Activated CD4-positive, alpha-beta T cell treated with anti-CD3 and anti-CD28 coated beads for 24 hours (primary cell): ENCODE measurements at regions not wholly inside any gene's neighbourhood (a gene's known extent, or its start where the extent isn't known, plus 50 kb on each side); places are given as distances from the start of the nearest gene placed in this dataset.

Experiments
- DNase-seq, 2 donors: peaks; one replicate each; pipeline ENCODE4 v3.0.0-alpha.2; 2020; ENCODE audit warnings: low read depth in 2 of 2

GRCh38 chr4:27267970-27268355 is 407.3 kb downstream of the STIM2 start:
- DNase-seq, result no peak

- DNase-seq, result no peak
Observed at GRCh38 chr4:27270435-27270834, 409.8 kb downstream of the STIM2 start.

- DNase-seq, result no peak
Observed at GRCh38 chr4:27271555-27271954, 410.9 kb downstream of the STIM2 start.

GRCh38 chr4:27272217-27272616 is 411.6 kb downstream of the STIM2 start:
- DNase-seq, result no peak

GRCh38 chr4:27276307-27277073 is 415.8 kb downstream of the STIM2 start:
- DNase-seq, result no peak

GRCh38 chr4:27278615-27279375 is 418.2 kb downstream of the STIM2 start:
- no peak for DNase-seq

- DNase-seq, result no peak
Observed at GRCh38 chr4:27288496-27288895, 427.9 kb downstream of the STIM2 start.

GRCh38 chr4:27289704-27290103 is 429.1 kb downstream of the STIM2 start:
- no peak for DNase-seq

- DNase-seq, result no peak
Observed at GRCh38 chr4:27293831-27294230, 433.2 kb downstream of the STIM2 start.

GRCh38 chr4:27304751-27305150 is 444.1 kb downstream of the STIM2 start:
- DNase-seq, result no peak

- no peak for DNase-seq
Observed at GRCh38 chr4:27305246-27305645, 444.6 kb downstream of the STIM2 start.

GRCh38 chr4:27308379-27308778 is 447.7 kb downstream of the STIM2 start:
- DNase-seq, result no peak

- no peak for DNase-seq
Observed at GRCh38 chr4:27315625-27316024, 455.0 kb downstream of the STIM2 start.

- DNase-seq, result no peak
Observed at GRCh38 chr4:27316176-27316575, 455.5 kb downstream of the STIM2 start.

GRCh38 chr4:27318740-27319139 is 458.1 kb downstream of the STIM2 start:
- DNase-seq, result no peak

GRCh38 chr4:27326991-27327390 is 466.4 kb downstream of the STIM2 start:
- DNase-seq, result no peak

GRCh38 chr4:27327421-27328181 is 467.0 kb downstream of the STIM2 start:
- no peak for DNase-seq

GRCh38 chr4:27338530-27338929 is 477.9 kb downstream of the STIM2 start:
- DNase-seq, result no peak

- no peak for DNase-seq
Observed at GRCh38 chr4:27343411-27343810, 482.8 kb downstream of the STIM2 start.

GRCh38 chr4:27350161-27350560 is 489.5 kb downstream of the STIM2 start:
- DNase-seq, result no peak

GRCh38 chr4:27357283-27357682 is 496.6 kb downstream of the STIM2 start:
- no peak for DNase-seq

- DNase-seq, result no peak
Observed at GRCh38 chr4:27358269-27358668, 497.6 kb downstream of the STIM2 start.

GRCh38 chr4:27360131-27360530 is 499.5 kb downstream of the STIM2 start:
- no peak for DNase-seq
